HG03457 (cell line): ENCODE measurements at regions not wholly inside any gene's neighbourhood (a gene's known extent, or its start where the extent isn't known, plus 50 kb on each side); places are given as distances from the start of the nearest gene placed in this dataset.

Experiments used
- ATAC-seq: cut with Tn5 transposase; IDR thresholded peaks from one replicate; pipeline ENCODE4 v1.9.1; 2021; ENCODE audit warnings: moderate number of reproducible peaks; ENCODE audit not compliant: unreplicated experiment

DNA sequence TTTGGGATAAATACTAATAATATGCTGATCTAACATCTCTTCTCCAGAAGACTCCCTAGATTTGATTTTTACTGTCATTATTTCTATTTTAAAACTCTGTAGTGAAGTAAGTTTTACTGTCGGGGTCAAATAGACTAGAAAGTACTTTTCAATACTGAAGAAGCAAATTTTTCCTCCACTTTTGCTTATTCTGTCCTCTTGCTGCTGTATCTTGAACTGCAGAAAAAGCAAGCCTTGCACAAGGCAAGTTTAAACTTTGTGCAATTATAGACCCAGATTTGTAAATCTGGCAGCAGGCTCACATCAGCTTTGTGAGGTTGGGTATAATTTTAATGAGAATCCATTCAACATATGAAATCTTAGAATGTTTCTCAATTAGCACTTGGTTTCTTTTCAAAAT lies 151.1 kb upstream of the ETS2 start:
- ATAC-seq: no peak

DNA sequence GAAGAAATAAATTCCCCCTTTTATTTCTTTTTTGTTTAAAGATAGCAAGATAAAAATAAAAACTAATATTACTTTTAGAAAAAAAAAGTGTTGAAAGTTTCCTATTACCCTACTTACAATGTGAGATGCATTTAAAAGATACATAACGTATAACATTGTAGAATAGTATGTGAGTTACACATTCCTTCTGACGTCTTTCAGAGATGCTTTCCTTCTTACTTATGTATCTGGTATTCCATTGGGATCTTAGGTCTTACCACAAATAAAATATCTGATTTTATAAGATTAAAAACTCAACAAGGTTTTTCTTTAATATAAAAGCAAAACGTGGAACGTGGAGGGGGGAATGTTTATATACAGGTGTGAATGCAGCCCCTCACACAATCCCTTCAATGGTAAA lies 147.2 kb upstream of the ETS2 start:
- ATAC-seq: no peak

DNA sequence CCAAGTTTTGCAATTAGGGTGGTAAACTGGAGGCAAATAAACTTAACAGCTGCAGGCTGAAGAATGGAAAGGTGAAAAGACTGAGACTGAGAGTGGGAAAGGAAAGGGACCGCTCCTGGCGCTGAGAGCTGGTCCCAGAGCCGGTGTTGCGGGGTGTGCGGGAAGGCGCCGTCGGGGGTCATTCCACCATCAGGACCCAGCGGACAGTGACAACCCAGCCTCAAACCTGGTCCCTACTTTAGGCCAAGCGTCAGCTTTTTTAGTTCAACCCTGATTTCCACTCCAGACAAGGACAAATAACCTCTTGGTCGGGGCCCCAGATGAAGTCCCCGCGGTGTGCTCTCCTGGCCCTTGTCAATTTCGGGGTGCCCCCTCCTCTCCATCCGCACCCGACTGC lies 145.8 kb upstream of the ETS2 start:
- ATAC-seq: no peak

DNA sequence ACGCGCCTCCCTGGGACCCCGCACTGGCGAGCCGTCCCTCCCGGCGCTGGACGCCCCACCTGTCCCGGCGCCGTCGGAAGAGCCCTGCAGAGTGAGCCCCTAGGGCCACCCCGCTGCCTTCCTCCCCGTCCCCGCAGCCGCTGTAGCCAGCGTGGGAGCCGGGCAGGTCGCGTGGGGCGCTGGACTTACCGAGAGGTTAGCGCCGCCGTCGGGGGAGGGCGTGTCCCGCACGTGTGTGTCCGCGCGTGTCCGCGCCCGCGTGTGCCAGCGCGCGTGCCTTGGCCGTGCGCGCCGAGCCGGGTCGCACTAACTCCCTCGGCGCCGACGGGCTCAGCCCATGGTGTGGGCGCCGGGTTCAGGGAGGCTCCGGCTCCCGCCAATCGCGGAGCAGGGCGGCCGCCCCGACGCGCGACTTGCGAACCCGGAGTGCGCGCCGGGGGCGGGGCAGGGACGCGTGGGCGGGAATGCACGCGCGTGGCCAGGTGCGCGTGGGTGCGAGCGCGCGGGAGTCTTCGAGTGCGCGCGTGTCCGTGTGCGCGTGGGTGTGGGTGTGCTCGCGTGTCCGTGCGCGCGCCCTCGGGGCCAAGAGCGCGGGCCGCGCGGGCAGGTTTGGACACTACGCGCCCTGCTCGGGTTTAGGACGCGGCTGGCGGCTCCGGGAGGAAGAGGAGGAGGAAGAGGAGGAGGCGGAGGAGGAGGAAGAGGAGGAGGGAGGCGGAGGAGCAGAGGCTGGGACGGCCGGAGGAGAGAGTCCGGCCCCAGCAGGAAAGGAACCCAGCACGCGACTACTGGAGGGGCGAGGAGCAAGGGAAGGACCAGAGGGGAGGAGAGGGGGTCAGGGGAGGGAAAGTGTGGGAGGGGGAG lies 145.2 kb upstream of the ETS2 start:
- no peak for ATAC-seq

DNA sequence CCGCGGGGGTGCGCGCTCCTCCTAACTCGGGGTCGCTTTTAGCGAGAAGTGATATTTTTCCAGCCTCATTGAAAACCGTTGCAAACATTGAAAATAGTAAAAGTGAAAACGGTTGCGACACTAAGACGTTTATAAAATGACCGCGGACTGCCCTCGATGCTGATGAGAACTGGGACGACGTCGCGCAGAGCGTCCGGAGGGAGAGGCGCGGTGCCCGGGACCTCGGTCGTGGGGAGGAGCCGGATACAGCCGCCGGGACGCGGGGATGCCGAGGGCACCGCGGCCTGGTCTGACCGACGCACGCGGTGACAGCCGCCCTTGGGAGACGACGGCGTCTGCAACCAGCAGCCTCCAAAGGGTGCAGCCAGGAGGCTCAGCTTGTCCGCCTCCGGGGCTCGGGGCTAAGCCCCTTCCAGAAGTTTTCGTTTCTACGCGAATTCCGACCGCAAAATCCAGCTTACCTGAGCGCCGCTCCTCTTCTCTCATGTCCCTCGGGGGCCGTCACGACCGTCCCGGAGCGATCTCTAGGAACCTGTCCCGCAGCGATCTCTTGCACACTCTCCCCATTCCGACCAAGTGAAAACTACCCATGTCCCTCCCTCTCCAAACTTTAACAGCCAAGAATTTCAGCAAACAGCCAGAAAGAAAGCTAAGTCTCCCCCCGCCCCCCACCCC lies 144.4 kb upstream of the ETS2 start:
- ATAC-seq: no peak

DNA sequence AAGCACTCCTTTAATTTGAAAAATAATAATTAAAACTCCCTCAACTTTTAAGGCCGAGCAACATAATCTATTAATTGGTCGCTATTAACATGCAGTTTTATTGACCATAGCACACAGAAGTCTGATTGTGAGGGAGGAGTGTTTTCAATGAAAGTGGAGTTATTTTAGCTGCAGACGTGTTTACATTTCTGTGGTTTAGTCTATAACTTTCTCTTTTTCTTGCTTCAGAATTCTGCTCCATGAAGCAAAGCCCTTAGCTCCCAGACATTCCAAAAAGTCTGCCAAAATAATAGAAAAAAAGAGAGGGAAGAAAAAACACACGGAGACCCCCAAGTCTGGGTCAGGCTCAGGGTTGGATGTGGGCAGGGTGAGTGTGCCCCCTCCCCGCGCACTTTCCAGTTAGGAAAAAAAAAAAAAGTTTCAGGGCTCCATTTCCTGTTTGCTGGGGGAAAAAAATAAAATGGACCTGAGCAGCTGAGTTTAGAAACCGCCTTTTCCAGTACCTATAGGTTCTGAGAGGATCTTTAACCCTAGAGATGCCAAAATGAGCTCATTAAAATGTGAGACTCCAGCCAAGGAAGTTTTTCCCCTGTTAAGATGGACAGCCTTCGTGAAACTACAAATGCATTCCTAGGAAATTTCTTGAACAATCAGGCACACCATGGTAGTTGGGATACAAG lies 143.7 kb upstream of the ETS2 start:
- ATAC-seq: no peak

DNA sequence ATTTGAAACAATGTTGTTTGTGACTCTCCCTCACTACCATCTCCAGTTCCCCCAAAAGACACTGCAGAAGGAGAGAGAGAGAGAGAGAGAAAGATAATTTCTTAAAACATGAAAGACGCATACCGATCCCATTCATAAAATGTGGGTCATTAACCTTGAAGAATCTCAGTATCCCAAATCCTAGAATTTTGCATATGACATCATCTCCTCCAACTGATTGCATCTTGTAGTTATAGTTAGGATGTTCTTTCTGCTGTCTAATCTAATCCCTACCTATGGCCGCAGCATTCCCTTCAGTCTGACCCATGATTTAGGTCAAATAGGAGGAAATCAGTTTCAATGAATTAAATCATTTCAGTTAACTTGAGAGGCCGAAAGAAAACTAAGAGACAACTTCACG lies 142.4 kb upstream of the ETS2 start:
- ATAC-seq: no peak

DNA sequence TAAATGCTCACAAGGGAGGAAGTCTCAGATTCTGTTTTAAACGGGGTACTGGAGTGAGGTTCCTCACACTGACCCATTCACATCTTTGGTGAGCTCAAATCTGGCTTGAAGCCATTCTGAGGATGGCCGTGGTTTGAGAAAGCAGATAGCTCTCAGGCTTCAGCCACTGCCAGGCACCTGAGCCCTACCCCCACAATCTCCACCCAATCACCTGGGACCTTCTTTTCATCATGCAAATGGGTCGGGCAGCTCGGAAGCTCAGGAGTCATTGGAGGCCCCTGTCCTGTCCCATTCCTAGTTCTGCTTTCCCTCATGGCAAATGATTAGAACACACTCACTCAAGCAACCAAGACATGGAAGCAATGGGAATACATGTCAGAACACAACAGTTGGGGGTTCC lies 141.4 kb upstream of the ETS2 start:
- ATAC-seq: no peak

DNA sequence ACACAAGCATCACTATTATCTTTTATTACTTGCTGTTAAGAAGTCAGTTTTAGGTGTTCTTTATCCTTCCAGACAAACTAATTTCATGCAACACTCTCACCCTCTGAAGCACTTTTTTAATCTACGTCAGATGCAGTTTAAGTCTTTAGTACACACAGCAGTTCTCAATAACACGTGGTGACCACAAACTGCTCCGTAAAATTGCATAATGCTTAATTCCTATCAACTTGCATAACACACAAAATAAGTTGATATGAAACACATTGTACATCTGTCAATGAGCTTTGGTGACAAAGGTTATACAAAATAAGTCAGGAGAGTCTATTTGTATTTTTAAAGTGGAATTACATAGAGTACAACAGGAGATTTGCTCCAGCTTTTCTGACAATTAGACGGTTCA lies 140.9 kb upstream of the ETS2 start:
- ATAC-seq: no peak

DNA sequence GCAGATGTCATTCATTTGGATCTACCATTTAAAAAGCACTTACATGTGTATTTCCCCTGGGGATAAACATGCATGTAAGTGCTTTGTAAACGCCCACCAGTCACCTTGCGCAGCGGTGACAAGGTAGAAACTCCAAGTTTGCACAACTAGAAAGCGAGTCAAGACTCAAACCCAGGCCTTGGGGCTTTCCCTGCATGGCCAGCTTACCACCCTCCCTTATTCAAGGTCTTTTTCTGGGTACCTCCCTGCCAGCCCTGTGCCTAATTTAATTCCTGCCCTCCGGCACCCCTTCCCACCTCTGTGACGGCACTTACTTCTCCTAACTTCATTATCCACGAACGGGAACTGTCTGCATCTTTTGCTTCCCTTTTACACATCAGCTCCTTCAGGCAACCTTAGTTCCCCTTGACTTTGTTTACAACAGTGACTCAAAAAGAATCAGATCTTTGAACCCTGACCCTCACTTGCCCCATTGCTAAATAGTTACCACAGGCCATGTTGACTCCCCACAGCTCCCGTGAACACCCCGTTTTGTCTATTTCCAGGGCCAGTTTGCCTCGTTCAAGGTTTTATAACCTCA lies 138.3 kb upstream of the ETS2 start:
- no peak for ATAC-seq

DNA sequence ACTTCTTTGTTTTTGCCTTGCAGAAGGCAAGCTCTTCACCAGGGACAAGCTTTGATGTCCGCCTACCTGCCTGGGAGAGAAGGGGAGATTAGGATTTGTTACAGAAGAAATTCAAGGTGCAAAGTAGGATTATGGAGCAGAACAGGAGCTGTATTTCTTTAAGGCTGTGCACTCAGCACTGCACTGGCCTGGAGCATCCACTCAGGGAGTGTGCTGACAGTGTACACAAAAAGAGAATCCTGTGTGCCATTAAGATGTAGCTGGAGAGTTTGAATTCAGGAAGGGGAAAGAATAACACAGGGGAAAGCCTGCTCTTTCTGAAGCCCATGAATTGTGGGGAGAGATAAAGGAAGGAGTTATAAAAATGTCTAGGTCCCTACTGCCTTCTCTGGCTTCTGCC lies 137.7 kb upstream of the ETS2 start:
- ATAC-seq: no peak

DNA sequence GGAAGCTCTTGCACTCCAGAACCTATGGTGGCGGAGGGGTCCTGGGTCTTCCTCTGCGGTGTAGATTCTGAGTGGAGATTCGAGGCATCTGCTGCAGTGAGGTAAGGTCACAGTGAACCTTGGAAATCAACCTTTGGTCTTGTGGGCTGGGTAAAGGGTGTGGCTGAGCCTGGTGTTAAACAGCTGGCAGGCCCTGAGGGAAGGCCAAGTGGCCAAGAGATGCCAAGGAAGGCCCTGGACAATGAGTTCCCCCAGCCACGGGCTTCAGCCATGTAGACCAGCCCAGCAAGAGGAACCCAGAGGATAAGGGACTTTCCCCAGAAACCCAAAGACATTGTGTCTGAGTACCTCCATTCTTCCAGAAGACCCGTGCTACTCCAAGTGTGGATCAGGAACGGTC lies 137.2 kb upstream of the ETS2 start:
- ATAC-seq: no peak

DNA sequence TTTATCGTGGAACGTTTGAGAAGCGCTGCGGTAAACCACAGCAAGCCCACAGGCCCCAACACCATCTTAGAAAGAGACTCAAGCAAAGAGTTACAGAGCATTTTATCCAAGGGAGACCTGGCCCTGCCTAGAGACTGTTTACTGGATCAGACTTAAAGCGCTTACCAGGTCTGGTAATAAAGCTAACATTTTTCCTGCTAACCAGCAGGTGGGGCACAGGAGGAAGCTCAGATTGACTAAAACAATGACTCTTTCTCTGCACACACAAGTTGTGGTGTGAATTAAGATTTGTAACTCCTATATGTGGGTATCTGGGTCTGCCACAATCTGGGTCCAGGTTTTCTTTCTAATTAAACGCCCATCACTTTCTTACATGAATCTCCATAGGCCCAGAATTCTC lies 136.5 kb upstream of the ETS2 start:
- no peak for ATAC-seq

DNA sequence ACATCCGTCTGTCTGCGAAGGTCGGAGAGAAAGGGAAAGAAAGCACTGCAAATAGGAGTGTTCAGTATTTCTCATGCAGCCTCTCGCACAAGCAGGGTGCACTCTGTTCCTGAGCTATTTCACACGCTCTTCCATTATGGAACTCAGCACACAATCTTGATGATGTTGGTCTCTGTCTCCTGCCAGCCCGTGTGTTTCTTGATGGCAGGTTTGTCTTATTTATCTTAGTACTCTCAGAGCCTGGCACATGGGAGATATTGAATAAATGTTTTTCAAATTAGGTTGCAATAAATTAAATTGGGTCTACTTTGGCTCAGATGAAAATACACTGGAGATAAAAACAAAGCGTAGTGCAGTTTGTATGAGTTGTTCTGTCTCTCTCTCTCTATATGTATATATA lies 134.9 kb upstream of the ETS2 start:
- ATAC-seq: no peak

DNA sequence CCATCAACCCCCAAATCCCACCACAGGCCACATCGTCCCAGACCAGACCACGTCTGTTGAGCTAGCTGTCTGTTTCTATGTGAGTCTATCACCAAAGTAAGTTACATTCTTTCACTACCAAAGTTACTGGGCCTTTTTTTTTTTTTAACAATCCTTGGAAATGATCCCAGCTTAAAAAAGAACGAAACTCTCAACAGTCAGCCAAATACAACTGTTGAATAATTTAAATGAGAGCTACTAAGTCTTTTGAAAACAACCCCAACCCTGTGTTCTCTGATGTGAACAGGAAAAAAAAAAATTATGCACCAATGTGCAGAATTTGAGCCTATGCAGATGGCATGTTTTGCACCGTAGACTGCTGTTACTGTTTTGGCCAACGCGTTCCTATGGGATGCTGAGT lies 134.0 kb upstream of the ETS2 start:
- no peak for ATAC-seq

DNA sequence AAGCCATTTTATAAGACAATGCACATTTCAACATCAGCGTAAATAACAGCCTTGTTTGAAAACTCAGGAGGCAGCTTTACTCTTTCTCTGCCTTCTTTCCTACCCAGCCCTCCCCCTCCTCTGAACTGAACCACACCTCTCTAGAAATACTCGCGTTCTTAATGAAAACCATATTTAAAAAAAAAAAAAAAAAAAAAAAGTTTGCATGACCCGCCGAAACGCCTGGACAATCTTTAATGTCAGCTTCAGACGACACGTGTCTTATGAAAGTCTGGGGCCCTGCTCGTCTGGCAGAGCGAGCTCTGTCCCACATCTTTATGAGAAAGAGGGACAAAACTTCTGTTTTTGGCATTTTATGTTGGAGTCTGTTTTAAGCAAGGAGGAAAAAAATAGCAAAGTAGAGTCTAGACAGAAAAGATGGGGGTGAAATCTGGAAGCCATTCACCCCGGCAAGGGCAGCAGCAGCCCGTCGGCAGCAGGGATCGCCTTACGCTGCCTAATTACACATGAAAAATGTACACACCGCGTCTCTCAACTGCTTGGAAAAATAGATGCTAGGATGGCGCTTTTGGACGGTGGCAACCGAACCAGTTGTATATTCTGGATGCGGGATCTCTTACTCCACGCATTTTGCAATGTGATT lies 130.4 kb upstream of the ETS2 start:
- ATAC-seq: no peak

DNA sequence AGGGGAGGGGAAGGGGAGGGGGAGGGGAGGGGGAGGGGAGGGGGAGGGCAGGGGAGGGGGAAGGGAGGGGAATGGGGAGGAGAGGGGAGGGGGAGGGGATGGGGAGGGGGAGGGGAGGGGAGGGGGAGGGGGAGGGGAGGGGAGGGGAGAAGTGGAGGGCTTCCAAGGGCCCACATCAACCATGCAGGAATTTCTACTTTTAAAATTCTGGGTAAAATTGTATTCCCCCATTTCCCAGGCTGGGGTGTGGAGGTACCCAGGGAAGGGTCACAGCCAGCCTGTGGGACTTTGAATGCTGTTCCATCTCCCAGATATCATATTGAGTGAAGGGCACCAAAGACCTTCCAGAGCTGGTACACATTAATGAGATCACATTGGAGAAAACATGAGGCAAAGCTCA lies 126.9 kb upstream of the ETS2 start:
- ATAC-seq: no peak

DNA sequence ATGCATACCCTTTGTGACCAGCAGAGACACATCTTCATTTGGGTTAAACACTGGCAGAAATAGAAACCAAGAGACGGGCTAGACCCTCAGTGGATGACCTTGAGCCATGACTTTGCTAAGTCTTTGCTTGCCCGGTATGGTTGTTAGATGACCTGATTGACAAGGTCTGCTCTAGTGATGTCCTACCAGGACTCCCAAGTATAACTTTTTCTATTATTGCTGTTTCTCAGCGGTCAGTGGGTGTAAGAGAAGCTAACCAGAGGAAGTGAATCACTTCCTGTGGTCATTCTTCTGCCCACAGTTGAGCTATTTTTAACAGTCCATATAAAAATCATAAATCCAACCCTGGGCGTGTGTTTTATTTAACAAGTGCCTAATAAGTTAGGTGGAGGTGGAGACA lies 126.2 kb upstream of the ETS2 start:
- peak; percentile 67 for ATAC-seq

DNA sequence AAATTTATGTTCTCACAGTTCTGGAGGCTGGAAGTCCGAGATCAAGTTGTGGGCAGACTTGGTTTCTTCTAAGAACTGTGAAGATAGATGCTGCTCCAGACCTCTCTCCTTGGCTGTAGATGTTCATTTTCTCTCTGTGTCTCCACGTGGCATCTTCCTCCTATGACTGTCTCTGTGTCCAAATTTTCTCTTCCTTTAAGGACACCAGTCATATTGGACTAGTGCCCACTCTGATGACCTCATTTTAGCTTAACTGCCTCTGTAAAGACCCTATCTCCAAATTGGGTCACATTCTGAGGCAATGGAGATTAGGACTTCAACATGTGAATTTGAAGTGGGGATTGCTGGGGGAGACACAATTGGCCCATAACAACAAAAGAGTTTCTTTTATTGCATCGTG lies 125.3 kb upstream of the ETS2 start:
- ATAC-seq: no peak

DNA sequence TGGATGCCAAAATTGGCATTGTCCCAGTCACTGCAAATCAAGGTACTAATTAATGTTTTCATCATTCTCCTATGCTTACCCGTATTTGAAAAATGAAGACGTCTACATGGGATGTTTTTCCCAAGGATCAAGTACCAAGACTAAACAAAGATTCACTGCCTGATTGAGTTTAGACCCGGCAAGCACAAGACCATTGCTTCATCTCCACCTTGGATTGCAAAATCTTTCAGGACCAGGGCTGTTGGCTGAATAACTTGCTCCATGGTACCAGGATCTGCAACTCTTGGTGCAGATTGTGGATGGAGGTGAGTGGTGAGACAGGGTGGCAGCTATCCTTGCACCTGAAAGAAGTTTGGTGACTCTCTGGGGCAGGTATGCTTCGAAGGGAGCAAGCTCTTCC lies 122.5 kb upstream of the ETS2 start:
- no peak for ATAC-seq

DNA sequence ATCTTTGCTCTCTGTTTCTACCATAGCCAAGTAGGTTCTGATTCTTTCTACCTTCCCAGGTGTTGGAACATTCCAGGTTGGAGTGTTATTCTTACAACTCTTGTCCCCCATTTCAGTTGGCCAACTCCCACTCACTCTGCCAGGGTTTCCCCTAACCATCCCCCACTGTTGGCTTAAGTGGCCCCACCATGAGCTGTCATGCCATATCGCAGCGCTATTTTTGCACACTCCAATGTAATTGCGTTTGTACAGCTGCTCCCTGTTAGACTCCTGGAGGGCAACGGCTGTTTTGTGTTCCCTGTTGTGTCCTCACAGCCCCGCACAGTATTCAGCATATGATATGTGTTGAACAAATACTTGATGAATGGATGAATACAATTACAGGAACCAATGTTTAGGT lies 117.7 kb upstream of the ETS2 start:
- ATAC-seq: no peak
